ENCODE measurements at regions not wholly inside any gene's neighbourhood (a gene's known extent, or its start where the extent isn't known, plus 50 kb on each side); places are given as distances from the start of the nearest gene placed in this dataset.
A peak's percentile ranks its signal among the peaks of the same experiment; 100 is the strongest.
"Not testable (repeated sequence)": the region's sequence is repeated elsewhere in the genome, so short reads cannot be mapped to it uniquely, and the experiment has no call there.

DNA sequence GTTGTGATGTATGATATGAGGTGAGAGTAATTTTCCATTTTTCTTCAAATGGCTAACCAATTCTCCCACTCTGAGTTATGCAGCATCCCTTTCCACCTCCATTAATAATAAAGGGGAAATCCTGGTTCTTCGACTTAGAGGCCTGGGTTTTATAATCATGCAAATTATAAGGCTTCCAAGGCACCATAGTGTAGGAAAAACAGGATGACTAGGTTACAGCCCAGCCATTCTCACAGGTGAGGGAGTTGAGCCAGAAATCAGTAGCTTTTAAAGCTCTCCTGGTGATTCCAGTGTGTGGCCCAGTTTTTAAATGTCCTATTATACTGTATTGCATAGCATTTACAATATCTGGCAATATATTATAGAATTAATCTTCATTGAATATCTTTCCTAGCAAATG lies 203.1 kb downstream of the ARHGEF9 start:
- DNase-seq (ENCODE audit: low spot score), result no peak

DNA sequence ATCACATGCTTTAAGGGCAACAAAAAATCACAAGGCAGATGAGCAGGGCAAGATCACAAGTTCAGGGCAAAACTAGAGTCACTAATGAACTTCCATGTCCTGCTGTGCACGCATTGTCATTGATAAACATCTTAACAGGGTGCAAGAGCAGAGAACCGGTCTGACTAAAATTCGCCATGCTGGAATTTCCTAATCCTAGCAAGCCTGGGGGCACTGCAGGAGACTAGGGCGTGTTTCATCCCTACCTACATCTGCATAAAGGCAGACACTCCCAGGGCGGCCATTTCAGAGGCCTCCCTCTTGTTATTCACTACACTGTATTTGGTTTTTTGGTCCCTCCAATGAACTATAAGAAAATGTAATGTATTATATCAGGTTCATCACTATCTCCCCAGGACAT lies 203.6 kb downstream of the ARHGEF9 start:
- DNase-seq (ENCODE audit: low spot score), result no peak

DNA sequence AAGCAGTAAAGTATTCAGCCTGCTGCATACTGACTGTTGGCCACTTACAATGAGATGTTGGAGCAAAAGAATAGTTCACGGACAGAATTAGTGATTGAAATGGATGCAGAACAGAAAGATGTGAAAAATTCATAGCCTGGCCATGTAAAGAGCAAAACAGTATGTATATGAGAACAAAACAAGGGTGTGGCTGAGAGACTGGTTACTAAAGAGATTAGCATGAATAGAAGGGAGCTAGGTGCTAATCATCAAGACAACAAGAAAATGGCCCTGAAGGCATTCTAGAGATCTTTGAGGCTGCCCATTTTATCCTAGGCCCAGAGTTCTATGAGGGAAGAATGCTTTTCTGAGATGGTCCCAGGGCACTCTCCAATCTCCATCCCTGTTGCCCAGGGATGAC lies 208.5 kb downstream of the ARHGEF9 start:
- DNase-seq (ENCODE audit: low spot score), result no peak

DNA sequence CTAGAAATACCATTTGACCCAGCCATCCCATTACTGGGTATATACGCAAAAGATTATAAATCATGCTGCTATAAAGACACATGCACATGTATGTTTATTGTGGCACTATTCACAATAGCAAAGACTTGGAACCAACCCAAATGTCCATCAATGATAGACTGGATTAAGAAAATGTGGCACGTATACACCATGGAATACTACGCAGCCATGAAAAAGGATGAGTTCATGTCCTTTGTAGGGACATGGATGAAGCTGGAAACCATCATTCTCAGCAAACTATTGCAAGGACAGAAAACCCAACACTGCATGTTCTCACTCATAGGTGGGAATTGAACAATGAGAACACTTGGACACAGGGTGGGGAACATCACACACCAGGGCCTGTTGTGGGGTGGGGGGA lies 209.3 kb downstream of the ARHGEF9 start:
- not testable (repeated sequence) for DNase-seq (ENCODE audit: low spot score)

DNA sequence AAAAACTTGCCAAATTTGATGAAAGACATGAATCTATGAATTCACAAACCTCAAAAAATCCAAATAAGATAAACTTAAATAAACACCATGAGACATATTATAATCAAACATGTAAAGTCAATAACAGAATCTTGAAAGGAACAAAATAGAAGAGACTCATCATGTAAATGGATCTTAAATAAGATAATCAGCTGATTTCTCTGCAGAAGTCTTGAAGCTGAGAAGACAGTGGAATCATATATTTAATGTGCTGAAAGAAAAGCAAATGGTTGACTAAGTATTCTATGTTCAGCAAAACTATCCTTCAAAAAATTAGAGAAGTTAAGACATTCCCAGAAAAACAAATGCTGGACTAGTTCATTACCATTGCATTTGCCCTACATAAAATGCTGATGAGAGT lies 215.7 kb upstream of the SPIN4 start:
- no peak for DNase-seq (ENCODE audit: low spot score)

DNA sequence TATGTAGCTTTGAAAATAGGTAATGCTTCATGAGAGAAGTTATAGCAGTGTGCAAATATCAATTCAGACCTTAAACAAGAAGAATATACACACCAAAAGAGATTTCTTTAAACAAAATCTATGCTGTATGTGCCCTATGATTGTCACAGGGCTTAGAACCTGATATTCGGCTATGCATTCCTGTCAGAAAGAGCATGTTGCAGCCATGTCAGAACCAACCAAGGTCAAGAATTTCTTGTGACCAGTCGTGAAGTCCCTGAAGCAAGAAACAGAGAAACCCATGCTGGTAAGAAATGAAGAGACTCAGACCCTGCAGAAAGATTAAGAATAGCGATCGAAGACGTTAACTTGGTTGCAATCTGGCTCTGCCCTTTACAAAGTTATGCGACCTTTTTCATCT lies 210.3 kb upstream of the SPIN4 start:
- DNase-seq (ENCODE audit: low spot score), result no peak

DNA sequence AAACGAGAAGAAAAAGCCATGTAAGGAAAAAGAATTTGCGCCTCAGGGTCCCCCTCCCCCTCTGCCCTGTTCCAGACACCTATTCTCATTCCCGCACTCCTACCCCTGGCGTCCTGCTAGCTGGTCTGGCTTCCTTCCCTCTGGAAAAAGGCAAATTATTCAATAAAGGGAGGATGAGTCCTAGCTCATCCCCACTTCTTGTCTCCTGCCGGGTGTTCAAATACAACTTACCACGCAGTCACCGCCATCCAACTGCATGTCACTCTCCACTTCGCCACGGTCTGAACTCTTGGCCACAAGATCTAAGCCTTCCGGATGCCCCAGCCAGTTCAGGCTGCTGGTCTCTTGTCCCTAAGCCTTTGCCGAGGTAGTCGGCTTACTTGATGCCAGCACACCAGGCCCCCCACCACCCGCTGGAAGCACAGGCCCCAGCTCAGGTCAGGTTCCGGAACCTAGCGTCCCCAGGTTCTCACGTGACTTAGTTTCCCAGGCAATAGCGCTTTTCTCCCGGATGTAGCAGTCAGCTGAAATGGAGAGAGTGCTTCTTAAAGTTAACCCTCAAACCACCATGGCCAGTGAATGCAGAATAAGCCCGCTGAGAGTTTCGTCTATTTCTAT lies 209.6 kb upstream of the SPIN4 start:
- DNase-seq (ENCODE audit: low spot score), result peak; percentile 47

DNA sequence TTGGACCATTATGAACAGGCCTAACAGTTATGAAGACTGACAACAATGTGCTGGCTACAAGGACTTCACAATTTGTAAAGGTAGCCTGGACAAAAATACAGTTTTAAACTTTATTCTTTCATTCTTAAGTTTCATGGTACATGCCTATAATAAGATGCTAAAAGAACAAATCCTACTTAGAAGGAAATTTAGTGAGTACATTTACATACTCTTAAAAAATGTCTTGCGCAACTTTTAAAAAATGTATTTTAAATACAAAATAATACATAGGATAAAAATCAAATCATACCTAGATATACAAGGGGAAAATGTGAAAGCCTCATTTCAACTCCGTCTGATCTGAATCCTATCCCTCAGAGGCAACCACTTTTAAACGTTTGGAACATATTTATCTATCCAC lies 200.7 kb upstream of the SPIN4 start:
- no peak for DNase-seq (ENCODE audit: low spot score)

DNA sequence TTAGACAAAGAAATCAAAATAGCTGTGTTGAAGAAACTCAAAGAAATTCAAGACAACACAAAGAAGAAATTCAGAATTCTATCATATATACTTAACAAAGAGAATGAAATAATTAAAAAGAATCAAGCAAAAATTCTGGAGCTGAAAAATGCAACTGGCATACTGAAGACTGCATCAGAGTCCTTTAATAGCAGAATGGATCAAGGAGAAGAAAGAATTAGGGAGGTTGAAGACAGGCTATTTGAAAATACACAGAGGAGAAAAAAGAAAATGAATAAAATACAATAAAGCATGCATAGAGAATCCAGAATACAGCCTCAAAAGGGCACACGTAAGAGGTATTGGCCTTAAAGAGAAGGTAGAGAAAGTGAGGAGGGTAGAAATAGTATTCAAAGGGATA lies 179.5 kb upstream of the SPIN4 start:
- DNase-seq (ENCODE audit: low spot score), result no peak

DNA sequence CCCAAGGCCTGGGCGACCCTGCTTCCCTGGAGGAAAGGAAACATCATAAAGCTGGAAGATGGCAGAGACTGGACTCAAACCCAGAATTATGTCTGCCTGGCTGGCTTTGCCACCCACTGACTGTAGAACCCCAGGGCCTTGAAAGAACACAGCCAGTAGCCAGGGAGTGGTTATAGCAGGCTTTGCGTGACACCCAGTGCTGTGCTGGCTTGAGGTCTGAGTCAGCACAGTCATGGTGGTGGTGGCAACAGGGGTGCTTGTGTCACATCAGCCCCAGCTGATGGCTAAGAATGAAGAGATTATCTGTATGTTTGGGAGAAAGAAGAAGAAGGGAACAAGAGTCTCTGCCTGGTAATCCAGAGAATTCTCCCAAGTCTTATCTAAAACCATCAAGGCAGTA lies 178.8 kb upstream of the SPIN4 start:
- no peak for DNase-seq (ENCODE audit: low spot score)

DNA sequence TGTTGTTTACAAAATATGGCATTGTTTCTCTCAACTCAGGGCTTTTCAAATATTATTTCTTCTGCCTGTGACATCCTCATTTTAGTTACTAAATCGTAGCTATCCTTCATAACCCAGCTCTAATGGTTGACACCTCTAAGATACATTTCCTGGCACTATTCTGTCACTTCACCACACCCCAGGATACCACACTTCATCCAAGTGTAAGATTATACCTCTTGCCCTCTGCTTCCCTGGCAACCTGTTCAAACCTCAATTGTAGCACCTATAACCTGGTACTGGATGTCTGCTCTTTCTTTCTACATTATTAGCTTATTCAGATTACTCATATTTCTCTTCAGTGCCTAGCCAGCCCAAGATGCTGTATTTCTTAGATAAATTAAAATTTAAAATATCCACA lies 175.7 kb upstream of the SPIN4 start:
- DNase-seq (ENCODE audit: low spot score), result no peak

DNA sequence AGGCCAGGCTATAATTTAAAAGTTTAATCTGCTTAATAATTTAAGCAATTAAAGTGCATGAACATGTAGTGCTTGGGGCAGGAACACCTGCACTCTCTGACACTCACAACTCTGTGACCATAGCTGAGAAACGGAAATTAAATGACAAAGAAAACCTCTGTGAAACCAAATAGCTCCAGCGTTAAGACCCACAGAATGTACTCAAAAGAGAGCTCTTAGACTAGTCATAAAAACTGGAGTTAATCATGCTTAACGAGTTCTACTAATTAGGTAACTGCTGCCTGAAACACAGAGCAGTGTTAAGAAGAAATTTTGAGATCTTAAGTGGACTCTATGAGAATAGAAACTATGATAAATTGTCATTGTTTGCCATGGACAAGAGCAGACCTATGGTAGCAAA lies 174.4 kb upstream of the SPIN4 start:
- DNase-seq (ENCODE audit: low spot score), result no peak

DNA sequence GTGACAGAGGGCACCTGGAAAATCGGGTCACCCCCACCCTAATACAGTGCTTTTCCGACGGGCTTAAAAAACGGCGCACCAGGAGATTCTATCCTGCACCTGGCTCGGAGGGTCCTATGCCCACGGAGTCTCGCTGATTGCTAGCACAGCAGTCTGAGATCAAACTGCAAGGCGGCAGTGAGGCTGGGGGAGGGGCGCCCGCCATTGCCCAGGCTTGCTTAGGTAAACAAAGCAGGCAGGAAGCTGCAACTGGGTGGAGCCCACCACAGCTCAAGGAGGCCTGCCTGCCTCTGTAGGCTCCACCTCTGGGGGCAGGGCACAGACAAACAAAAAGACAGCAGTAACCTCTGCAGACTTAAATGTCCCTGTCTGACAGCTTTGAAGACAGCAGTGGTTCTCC lies 168.2 kb upstream of the SPIN4 start:
- not testable (repeated sequence) for DNase-seq (ENCODE audit: low spot score)

DNA sequence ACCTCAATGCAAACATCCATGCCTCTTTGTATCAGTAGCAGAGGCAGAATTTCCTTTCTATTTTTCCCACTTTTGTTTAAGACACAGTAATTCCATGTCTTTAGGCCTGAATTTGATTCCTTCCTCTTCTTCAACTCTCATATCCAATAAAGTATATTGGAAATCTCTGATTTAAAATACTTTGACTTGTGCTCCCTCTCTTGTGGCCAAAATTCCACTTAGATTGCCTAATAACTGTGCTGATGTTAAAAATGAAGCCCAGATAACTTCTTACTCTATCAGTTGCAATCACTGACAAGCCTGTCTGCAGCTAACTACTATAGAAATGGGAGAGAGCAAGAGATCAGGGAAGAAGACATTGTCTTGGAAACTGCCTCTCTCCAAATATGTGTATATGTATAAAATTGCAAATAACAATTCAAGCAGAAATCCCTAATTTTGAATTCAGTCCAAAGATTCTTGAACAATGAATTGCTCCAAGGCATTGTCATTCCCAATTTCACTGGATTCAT lies 163.5 kb upstream of the SPIN4 start:
- no peak for DNase-seq (ENCODE audit: low spot score)

DNA sequence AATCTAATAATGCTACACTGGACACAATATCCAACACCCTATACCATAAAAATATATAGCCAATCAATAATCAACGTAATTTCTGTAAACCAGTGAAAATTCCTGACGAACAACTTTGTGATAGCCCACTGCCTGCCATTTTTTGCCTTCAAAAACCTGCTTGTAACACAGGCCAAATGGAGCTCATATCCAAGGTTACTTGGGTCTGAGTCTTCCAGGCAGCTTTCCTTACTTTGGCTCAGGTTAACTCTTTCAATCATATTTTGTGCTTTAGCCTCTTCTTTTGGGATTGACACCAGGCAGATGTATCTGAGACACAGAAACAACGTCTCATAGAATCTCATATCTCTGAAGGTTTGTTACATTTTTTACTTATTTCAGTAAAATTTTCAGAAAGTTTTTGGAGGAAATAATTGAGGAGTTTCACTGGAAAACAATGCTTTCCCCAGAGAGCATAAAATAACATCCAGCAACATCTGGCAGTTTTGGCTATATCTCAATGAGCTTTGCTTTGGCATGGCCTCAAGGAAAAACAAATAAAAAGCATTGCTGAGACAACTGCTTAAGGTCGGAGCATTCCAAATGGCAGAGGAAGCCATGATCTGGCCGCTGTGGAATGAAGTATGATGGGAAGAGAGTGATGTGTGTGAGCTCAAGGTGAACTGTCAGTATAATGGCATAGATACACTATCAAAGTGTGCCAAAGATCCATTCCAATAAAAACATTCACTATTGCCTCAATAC lies 162.9 kb upstream of the SPIN4 start:
- DNase-seq (ENCODE audit: low spot score), result no peak

DNA sequence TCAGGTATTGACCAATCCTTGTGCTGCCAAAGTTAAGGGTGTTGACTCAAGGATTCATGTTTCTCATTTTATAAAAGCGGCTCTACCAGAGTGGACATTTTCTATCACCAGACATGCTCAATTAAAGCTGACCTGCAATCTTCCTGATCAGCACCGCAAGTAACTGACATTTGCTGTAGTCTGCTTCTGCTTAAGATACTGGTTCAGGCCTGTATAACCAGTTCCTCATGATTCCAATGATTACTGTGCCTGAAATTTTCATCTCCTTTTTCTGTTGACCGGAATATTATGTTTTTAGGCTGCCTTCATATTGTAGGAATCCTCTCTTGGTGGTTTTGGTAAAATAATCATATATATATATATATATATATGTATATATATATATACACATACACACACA lies 160.2 kb upstream of the SPIN4 start:
- no peak for DNase-seq (ENCODE audit: low spot score)

DNA sequence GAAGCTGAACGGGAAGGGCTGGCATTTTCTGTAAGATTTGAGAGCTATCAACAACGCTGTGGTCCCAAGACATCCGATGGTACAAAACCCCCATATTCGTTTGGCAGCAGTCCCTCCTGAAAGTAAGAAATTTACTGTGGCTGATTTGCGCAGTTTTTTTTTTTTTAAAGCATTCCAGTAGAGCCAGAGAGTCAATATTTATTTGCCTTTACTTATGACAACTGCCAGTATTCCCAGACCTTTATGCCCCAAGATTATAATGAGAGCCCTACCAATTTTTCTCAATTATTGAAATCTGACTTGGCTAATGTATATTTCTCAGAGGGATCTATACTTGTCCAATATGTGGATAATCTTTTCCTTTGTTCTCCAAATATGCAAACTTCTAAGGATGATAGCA lies 157.5 kb upstream of the SPIN4 start:
- DNase-seq (ENCODE audit: low spot score), result no peak

DNA sequence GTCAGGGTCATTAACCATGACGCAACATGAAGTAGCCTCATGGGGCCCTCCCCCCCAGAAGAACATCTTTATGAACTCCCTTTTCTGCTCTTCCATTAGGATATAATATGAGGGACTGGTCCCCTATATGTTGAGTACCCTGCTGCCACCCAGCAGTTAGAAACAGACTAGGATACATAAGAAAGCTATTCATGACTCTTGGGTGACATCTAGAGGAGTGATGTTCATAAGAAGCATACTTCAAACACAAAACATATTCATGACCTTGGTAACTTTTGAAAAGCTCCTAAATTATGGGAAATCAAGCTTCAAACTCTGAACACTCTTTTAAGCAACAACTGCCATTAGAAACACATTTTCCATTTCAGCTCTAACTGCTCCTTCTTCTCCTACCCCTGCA lies 155.2 kb upstream of the SPIN4 start:
- DNase-seq (ENCODE audit: low spot score), result no peak

DNA sequence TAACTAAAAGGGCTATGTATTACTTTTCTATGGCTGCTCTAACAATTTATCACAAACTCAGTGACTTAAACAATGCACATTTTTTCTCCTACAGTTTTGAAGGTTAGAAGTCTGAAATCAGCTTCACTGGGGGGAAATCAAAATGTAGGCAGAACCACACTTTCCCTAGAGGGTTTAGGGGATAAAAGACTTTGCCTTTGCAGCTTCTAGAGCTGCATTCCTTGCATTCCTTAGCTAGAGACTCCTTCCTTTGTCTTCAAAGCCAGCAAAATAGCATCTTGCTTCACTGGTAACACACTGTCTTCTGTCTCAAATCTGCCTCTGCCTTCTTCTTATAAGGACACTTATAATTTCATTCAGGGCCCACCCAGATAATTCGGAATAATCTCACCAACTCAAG lies 152.4 kb upstream of the SPIN4 start:
- no peak for DNase-seq (ENCODE audit: low spot score)

DNA sequence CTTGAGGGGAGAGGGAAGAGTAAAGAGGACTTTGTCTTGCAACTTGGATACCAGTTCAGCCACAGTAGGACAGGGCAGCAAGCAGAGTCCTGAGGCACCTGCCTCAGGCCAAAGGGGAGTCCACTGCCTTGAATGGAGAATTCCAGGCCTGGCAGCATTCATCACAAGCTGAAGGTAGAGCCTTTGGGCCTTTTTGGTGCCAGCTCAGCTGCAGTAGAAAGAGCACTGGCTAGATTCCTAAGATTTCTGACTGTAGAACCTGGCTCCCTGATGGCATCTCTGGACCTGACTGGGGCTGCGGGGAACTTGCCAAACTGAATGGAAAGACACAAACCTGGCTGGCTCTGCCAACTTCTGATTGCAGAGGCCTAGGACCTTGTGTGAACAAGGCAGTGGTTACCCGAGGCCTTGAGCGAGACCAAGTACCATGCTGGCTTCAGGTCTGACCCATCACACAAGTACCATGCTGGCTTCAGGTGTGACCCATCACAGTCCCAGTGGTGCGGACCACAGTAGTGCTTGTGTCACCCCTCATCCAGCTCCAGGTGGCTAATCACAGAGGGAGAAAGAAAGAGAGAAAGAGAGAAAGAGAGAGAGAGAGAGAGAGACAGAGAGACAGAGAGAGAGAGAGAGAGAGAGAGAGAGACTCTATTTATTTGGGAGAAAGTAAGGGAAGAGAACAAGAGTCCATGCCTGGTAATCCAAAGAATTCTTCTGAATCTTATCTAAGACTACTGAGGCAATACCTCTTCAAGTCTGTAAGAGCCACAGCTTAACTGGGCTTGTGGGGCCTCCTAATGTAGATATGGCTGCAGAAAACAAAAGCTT lies 137.6 kb upstream of the SPIN4 start:
- DNase-seq (ENCODE audit: low spot score), result no peak

DNA sequence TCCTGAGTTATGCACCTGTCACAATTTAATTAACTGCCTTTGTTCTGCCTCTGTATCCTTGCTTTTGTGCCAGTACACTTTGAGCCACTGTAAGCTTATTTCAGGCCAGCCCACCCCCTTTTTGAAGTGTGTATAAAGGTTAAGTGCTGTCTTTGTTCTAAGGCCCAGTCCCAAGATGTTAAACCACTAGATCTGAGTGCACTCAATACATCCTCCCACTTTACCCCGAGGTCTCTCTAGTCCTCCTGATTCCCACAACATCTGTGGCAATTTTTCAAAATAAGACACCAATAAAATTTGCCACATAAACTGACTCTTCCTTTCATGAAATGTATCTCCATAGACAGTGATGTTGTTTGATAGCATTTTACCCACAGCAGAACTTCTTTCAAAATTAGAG lies 124.1 kb upstream of the SPIN4 start:
- no peak for DNase-seq (ENCODE audit: low spot score)

DNA sequence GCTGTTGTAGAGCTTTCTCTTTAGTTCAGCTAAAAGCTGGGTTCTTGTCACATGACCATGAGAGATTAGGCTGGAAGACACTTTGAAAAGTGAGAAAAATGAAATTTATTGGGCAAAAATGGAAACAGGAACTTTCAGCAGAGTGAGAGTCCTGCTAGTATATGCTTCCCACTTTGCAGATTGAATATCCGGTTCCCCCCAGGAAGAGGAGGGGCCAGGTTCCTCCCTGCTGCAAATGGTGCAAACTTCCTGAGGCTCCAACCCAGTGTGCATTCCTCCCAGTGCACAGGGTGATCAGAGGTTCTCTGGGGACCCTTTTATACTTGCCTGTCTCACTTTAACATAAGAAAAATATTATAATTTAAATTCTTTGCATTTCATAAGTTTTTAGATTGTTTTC lies 119.9 kb upstream of the SPIN4 start:
- DNase-seq (ENCODE audit: low spot score), result no peak

DNA sequence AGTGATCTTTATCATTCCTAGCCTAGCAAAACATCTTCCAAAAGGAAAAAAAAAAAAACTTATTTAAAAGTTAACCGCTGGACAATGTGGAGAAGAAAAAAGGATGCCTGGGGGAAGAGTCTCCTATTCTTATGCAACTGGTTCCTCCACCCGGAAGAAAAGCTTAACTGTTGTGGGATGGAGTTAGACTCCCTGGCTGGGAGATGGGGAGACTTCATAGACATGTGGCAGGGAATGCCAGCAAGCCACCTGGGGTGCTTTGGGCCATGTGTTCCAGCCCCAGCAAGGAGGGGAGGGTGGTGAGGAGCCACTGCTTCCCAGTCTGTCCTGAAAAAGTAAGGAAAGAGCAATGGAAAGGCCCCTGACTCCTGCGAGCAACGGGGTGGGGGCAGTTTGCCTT lies 119.4 kb upstream of the SPIN4 start:
- DNase-seq (ENCODE audit: low spot score), result no peak

Measured in CD4-positive, alpha-beta T cell treated with Interleukin-6 at 100 ng/mL for 8 hours (primary cell).